H9 (cell line): ENCODE measurements at regions not wholly inside any gene's neighbourhood (a gene's known extent, or its start where the extent isn't known, plus 50 kb on each side); places are given as distances from the start of the nearest gene placed in this dataset.

Experiments
- DNase-seq: peaks from one replicate; pipeline ENCODE4 v3.0.0-alpha.2; 2017
- H2AFZ ChIP-seq: one replicate; pipeline ENCODE4 v1.6.1; 2013; ENCODE audit warnings: mild to moderate bottlenecking, low read length, control low read depth, moderate library complexity
- H2AK5ac ChIP-seq: 2 replicates; pipeline ENCODE4 v1.6.1; 2013; ENCODE audit warnings: low read length, control low read depth, mixed read lengths; ENCODE audit not compliant: insufficient read length
- H2BK120ac ChIP-seq: one replicate; pipeline ENCODE4 v1.6.1; 2013; ENCODE audit warnings: low read depth, mild to moderate bottlenecking, low read length, control low read depth, inconsistent platforms; ENCODE audit not compliant: poor library complexity, severe bottlenecking
- H2BK12ac ChIP-seq: 2 replicates; pipeline ENCODE4 v1.6.1; 2013; ENCODE audit warnings: low read length, control low read depth, mixed read lengths, low read depth; ENCODE audit not compliant: insufficient read length
- H2BK15ac ChIP-seq: 2 replicates; pipeline ENCODE4 v1.6.1; 2013; ENCODE audit warnings: low read depth, low read length, control low read depth
- H2BK20ac ChIP-seq: one replicate; pipeline ENCODE4 v1.6.1; 2013; ENCODE audit warnings: low read depth, mild to moderate bottlenecking, low read length, control low read depth, inconsistent platforms; ENCODE audit not compliant: poor library complexity, severe bottlenecking
- H2BK5ac ChIP-seq: 2 replicates; pipeline ENCODE4 v1.6.1; 2013; ENCODE audit warnings: low read length, control low read depth, mixed read lengths; ENCODE audit not compliant: insufficient read length
- H3K14ac ChIP-seq: 2 replicates; pipeline ENCODE4 v1.6.1; 2013; ENCODE audit warnings: low read length, control low read depth; ENCODE audit not compliant: insufficient read depth
- H3K18ac ChIP-seq: 2 replicates; pipeline ENCODE4 v1.6.1; 2013; ENCODE audit warnings: low read depth, mild to moderate bottlenecking, mixed read lengths, low read length, control low read depth; ENCODE audit not compliant: insufficient read length
- H3K23ac ChIP-seq: 2 replicates; pipeline ENCODE4 v1.6.1; 2013; ENCODE audit warnings: low read length, control low read depth, mixed read lengths, low read depth; ENCODE audit not compliant: insufficient read length
- H3K23me2 ChIP-seq: 2 replicates; pipeline ENCODE4 v1.6.1; 2013; ENCODE audit warnings: low read depth, mild to moderate bottlenecking, mixed read lengths, low read length, control low read depth; ENCODE audit not compliant: insufficient read length, poor library complexity, severe bottlenecking
- H3K27ac ChIP-seq: 2 replicates; pipeline ENCODE4 v1.5.1; 2013; ENCODE audit warnings: low read length, control low read depth, mixed read lengths, low read depth; ENCODE audit not compliant: insufficient read length
- H3K27me3 ChIP-seq: 2 replicates; pipeline ENCODE4 v1.6.1; 2013; ENCODE audit warnings: low read length, control low read depth, inconsistent platforms; ENCODE audit not compliant: insufficient read depth
- H3K4ac ChIP-seq: 2 replicates; pipeline ENCODE4 v1.6.1; 2013; ENCODE audit warnings: low read depth, mild to moderate bottlenecking, control low read depth, inconsistent platforms, low read length, moderate library complexity
- H3K4me1 ChIP-seq: 2 replicates; pipeline ENCODE4 v1.6.1; 2013; ENCODE audit warnings: low read length, control low read depth, inconsistent platforms; ENCODE audit not compliant: insufficient read depth
- H3K4me2 ChIP-seq: 2 replicates; pipeline ENCODE4 v1.6.1; 2013; ENCODE audit warnings: low read length, control low read depth, mixed read lengths; ENCODE audit not compliant: insufficient read length, insufficient read depth
- H3K56ac ChIP-seq: 2 replicates; pipeline ENCODE4 v1.6.1; 2013; ENCODE audit warnings: low read depth, mild to moderate bottlenecking, mixed read lengths, low read length, control low read depth; ENCODE audit not compliant: insufficient read length
- H3K79me1 ChIP-seq: 2 replicates; pipeline ENCODE4 v1.6.1; 2013; ENCODE audit warnings: low read depth, mild to moderate bottlenecking, moderate library complexity, low read length, control low read depth, inconsistent platforms; ENCODE audit not compliant: insufficient read depth, poor library complexity, severe bottlenecking
- H3K79me2 ChIP-seq: 2 replicates; pipeline ENCODE4 v1.6.1; 2013; ENCODE audit warnings: low read length, control low read depth, inconsistent platforms; ENCODE audit not compliant: insufficient read depth
- H3K9ac ChIP-seq: 2 replicates; pipeline ENCODE4 v1.6.1; 2013; ENCODE audit warnings: low read length, control low read depth, mixed read lengths; ENCODE audit not compliant: insufficient read length; ENCODE audit errors: extremely low read depth
- H3K9me3 ChIP-seq: one replicate; pipeline ENCODE4 v1.6.1; 2013; ENCODE audit warnings: low read depth, low read length, inconsistent platforms; ENCODE audit not compliant: control insufficient read depth
- H3T11ph ChIP-seq: one replicate; pipeline ENCODE4 v1.6.1; 2013; ENCODE audit warnings: mild to moderate bottlenecking, low read length, control low read depth, inconsistent platforms
- H4K20me1 ChIP-seq: one replicate; pipeline ENCODE4 v1.6.1; 2013; ENCODE audit not compliant: control insufficient read depth, insufficient read length, insufficient read depth
- H4K5ac ChIP-seq: 2 replicates; pipeline ENCODE4 v1.6.1; 2013; ENCODE audit warnings: low read depth, mild to moderate bottlenecking, mixed read lengths, low read length, control low read depth; ENCODE audit not compliant: insufficient read length
- H4K8ac ChIP-seq: replicated peaks from 2 replicates; pipeline ENCODE4 v1.6.1; 2013; ENCODE audit warnings: low read length, control low read depth, mixed read lengths, low read depth; ENCODE audit not compliant: insufficient read length
- H4K91ac ChIP-seq: 2 replicates; pipeline ENCODE4 v1.6.1; 2013; ENCODE audit warnings: low read depth, mild to moderate bottlenecking, moderate library complexity, mixed read lengths, low read length, control low read depth; ENCODE audit not compliant: insufficient read length
- H3K27ac Mint-ChIP-seq, 3 experiments: 2 replicates in 2 of 3; 3 replicates in 1 of 3; pipeline ENCODE4 v1.8.0; 2020 to 2021; ENCODE audit warnings: mixed read lengths in 3 of 3, mild to moderate bottlenecking in 1 of 3, moderate library complexity in 1 of 3
- H3K27me3 Mint-ChIP-seq: 2 replicates; pipeline ENCODE4 v1.8.0; 2021; ENCODE audit warnings: low read depth, mild to moderate bottlenecking, moderate library complexity, mixed read lengths
- H3K36me3 Mint-ChIP-seq, 3 experiments: 2 replicates in 2 of 3; 3 replicates in 1 of 3; pipeline ENCODE4 v1.8.0; 2020 to 2021; ENCODE audit warnings: low read depth in 3 of 3, mixed read lengths in 3 of 3; ENCODE audit not compliant: insufficient read depth in 1 of 3
- H3K4me1 Mint-ChIP-seq, 2 experiments: 2 replicates each; pipeline ENCODE4 v1.8.0; 2020; ENCODE audit warnings: mixed read lengths in 2 of 2
- H3K4me3 Mint-ChIP-seq, 2 experiments: 2 replicates in 1 of 2; 3 replicates in 1 of 2; pipeline ENCODE4 v1.8.0; 2020 to 2021; ENCODE audit warnings: mild to moderate bottlenecking in 2 of 2, mixed read lengths in 2 of 2, moderate library complexity in 1 of 2
- H3K9me3 Mint-ChIP-seq, 2 experiments: 2 replicates in 1 of 2; 3 replicates in 1 of 2; pipeline ENCODE4 v1.8.0; 2020; ENCODE audit warnings: mild to moderate bottlenecking in 2 of 2, mixed read lengths in 2 of 2, moderate library complexity in 1 of 2
- CTCF ChIP-seq: fragments of 200-600 bp; sonication (generic); conservative IDR thresholded peaks from 3 replicates; pipeline ENCODE4 v1.8.0; 2021; ENCODE audit warnings: antibody characterized with exemption, mild to moderate bottlenecking
- WGBS: extraction: QIAGEN DNeasy Blood & Tissue Kit; methylation state at CpG from one replicate; pipeline ENCODE4 v1.1.7; 2013; ENCODE audit warnings: missing lambda C conversion rate, low lambda C conversion rate, mixed read lengths; ENCODE audit not compliant: insufficient read length; ENCODE audit errors: extremely low coverage; 5-methylcytosine and 5-hydroxymethylcytosine counted together

GRCh38 chr16:73707863-73708262 lies 588.8 kb upstream of the PSMD7 start:
- DNase-seq = no peak
- no peak overlapping the region for H3K56ac ChIP-seq
- H2BK120ac ChIP-seq = no peak overlapping the region
- H3K23me2 ChIP-seq = no peaks in the 10 kb centered on the region
- H3K27ac ChIP-seq = no peak overlapping the region
- no peak overlapping the region for H2BK15ac ChIP-seq
- H3K4me2 ChIP-seq = no peak overlapping the region
- no peak overlapping the region for H3K14ac ChIP-seq
- no peaks in the 10 kb centered on the region for H3K9me3 ChIP-seq
- no peaks in the 10 kb centered on the region for H3K79me2 ChIP-seq
- no peak overlapping the region for H2BK12ac ChIP-seq
- no peak for TF ChIP-seq CTCF
- no peaks in the 10 kb centered on the region for H4K20me1 ChIP-seq
- H3T11ph ChIP-seq = no peak overlapping the region
- H3K18ac ChIP-seq = no peak overlapping the region
- H3K4me1 Mint-ChIP-seq = peaks cover 12 to 17% of the 10 kb centered on the region in 2 experiments
- H2BK5ac ChIP-seq = no peak overlapping the region
- WGBS = no CpG with 5 or more reads among the region's 3 CpGs
- H3K9me3 Mint-ChIP-seq = peaks cover 0 to 3% of the 10 kb centered on the region in 2 experiments; a peak in 3 of 5 replicates
- no peaks in the 10 kb centered on the region for H3K79me1 ChIP-seq
- no peaks in the 10 kb centered on the region; the same call in 1 of the 2 replicates for H3K27me3 Mint-ChIP-seq
- no peak overlapping the region for H2AFZ ChIP-seq
- no peaks in the 10 kb centered on the region for H3K36me3 Mint-ChIP-seq
- H3K4me1 ChIP-seq = no peaks in the 10 kb centered on the region
- H4K91ac ChIP-seq = no peak overlapping the region
- no peak overlapping the region for H2BK20ac ChIP-seq
- H3K27ac Mint-ChIP-seq = no peak overlapping the region; a peak in 1 of 7 replicates
- no peak overlapping the region for H2AK5ac ChIP-seq
- H3K23ac ChIP-seq = no peak overlapping the region
- H3K9ac ChIP-seq = no peak overlapping the region
- no peaks in the 10 kb centered on the region for H3K27me3 ChIP-seq
- H3K4me3 Mint-ChIP-seq = no peak overlapping the region
- H4K5ac ChIP-seq = no peak overlapping the region
- H4K8ac ChIP-seq = no peak overlapping the region
- H3K4ac ChIP-seq = no peak overlapping the region
